A549 (cell line): ENCODE measurements at regions not wholly inside any gene's neighbourhood (a gene's known extent, or its start where the extent isn't known, plus 50 kb on each side); places are given as distances from the start of the nearest gene placed in this dataset.

Source experiments
- ATAC-seq, 2 experiments: fragments of 200-7000 bp in 1 of 2; fragments of >200 bp in 1 of 2; cut with Nextera tagmentation in 1 of 2; cut with Tn5 transposase in 1 of 2; 3 replicates each; pipeline versions ENCODE4 v1.8.0 to v1.9.1; 2018 to 2020; ENCODE audit warnings: mild to moderate bottlenecking in 1 of 2, moderate library complexity in 1 of 2
- CTCF ChIA-PET: fragments of 300-600 bp; sonication (Branson Sonifier 250); formaldehyde crosslinking; extraction: SDS; loops from one replicate; lab custom pipeline; 2021; ENCODE audit warnings: antibody characterized with exemption, inconsistent platforms; lab: Yijun Ruan, JAX
- POLR2A ChIA-PET: fragments of 350-600 bp; formaldehyde crosslinking; extraction: SDS; loops from one replicate; lab custom pipeline; 2021; ENCODE audit warnings: antibody characterized with exemption, inconsistent platforms; lab: Yijun Ruan, JAX
- DNase-seq, 2 experiments: peaks; one replicate each; pipeline versions ENCODE4 v3.0.0 to v3.0.0-alpha.2; 2011 to 2016; ENCODE audit warnings: low read depth in 1 of 2, low spot score in 1 of 2
- FAIRE-seq: peaks from 2 replicates; lab custom pipeline; 2011; peaks lifted over from hg19 to GRCh38; lab: Jason Lieb, UNC
- H3K27ac ChIP-seq, 2 experiments: fragments of >200 bp; sonication (Bioruptor Twin); formaldehyde crosslinking; 3 replicates each; pipeline ENCODE4 v1.5.1; 2016 to 2017
- H3K4me1 ChIP-seq: fragments of >200 bp; sonication (Bioruptor Twin); formaldehyde crosslinking; 3 replicates; pipeline ENCODE4 v1.6.1; 2016
- H3K4me2 ChIP-seq: fragments of >200 bp; sonication (Bioruptor Twin); formaldehyde crosslinking; 3 replicates; pipeline ENCODE4 v1.6.1; 2016
- H3K4me3 ChIP-seq: fragments of >200 bp; sonication (Bioruptor Twin); formaldehyde crosslinking; 3 replicates; pipeline ENCODE4 v1.5.1; 2016
- H3K9me3 ChIP-seq: fragments of >200 bp; sonication (Bioruptor Twin); formaldehyde crosslinking; 3 replicates; pipeline ENCODE4 v1.6.1; 2016
- ATOH8 ChIP-seq: fragments of 250-450 bp; sonication (Bioruptor Pico); IDR thresholded peaks from 2 replicates; pipeline ENCODE4 v1.5.0; 2020; ENCODE audit warnings: low read depth, mild to moderate bottlenecking, moderate library complexity
- BCL3 ChIP-seq: fragments of >200 bp; sonication (Bioruptor Twin); formaldehyde crosslinking; IDR thresholded peaks from 3 replicates; pipeline ENCODE4 v1.6.1; 2016
- CBX8 ChIP-seq: fragments of 200-600 bp; sonication (generic); IDR thresholded peaks from 2 replicates; pipeline ENCODE4 v1.6.1; 2016
- CTCF ChIP-seq: fragments of >200 bp; sonication (Bioruptor Twin); formaldehyde crosslinking; IDR thresholded peaks from 3 replicates; pipeline ENCODE4 v1.5.1; 2016
- ELK1 ChIP-seq: fragments of 150-350 bp; IDR thresholded peaks from 2 replicates; pipeline ENCODE4 v1.6.1; 2014; ENCODE audit warnings: low read depth, mild to moderate bottlenecking, low read length
- EP300 ChIP-seq, 2 experiments: fragments of >200 bp; sonication (Bioruptor Twin); formaldehyde crosslinking; IDR thresholded peaks; 2 replicates in 1 of 2; 3 replicates in 1 of 2; pipeline ENCODE4 v1.6.1; 2016 to 2017
- FOSL2 ChIP-seq, 2 experiments: fragments of 450-650 bp in 1 of 2; fragments of >200 bp in 1 of 2; sonication (Bioruptor Twin) in 1 of 2; formaldehyde crosslinking; IDR thresholded peaks; 2 replicates each; pipeline versions ENCODE4 v1.5.0 to v1.6.1; 2016 to 2020; ENCODE audit warnings: mild to moderate bottlenecking in 1 of 2, moderate library complexity in 1 of 2
- HES2 ChIP-seq: fragments of >200 bp; sonication (Bioruptor Twin); formaldehyde crosslinking; IDR thresholded peaks from 2 replicates; pipeline ENCODE4 v1.6.1; 2016
- HEYL ChIP-seq: fragments of 250-450 bp; sonication (Bioruptor Pico); IDR thresholded peaks from 2 replicates; pipeline ENCODE4 v1.8.0; 2021; ENCODE audit warnings: mild to moderate bottlenecking, moderate library complexity
- HMGXB4 ChIP-seq: fragments of 250-450 bp; sonication (Bioruptor Pico); IDR thresholded peaks from 2 replicates; pipeline ENCODE4 v1.5.0; 2021; ENCODE audit warnings: mild to moderate bottlenecking, moderate library complexity, borderline replicate concordance
- HOXB13 ChIP-seq: fragments of 250-450 bp; sonication (Bioruptor Pico); IDR thresholded peaks from 2 replicates; pipeline ENCODE4 v1.5.0; 2020; ENCODE audit warnings: low read depth, mild to moderate bottlenecking, moderate library complexity
- KDM1A ChIP-seq: fragments of 200-600 bp; sonication (generic); IDR thresholded peaks from 2 replicates; pipeline ENCODE4 v1.6.1; 2016; ENCODE audit warnings: low read depth, mild to moderate bottlenecking
- MAZ ChIP-seq: fragments of 150-350 bp; IDR thresholded peaks from 2 replicates; pipeline ENCODE4 v1.6.1; 2014; ENCODE audit warnings: antibody characterized with exemption, low read depth, low read length, borderline replicate concordance
- MYC ChIP-seq: IDR thresholded peaks from 2 replicates; pipeline ENCODE4 v1.6.1; 2012; ENCODE audit warnings: mild to moderate bottlenecking, inconsistent platforms, low read length, improper control_type of control experiment, borderline replicate concordance
- NPAS2 ChIP-seq: fragments of 250-450 bp; sonication (Bioruptor Pico); IDR thresholded peaks from 2 replicates; pipeline ENCODE4 v1.8.0; 2022; ENCODE audit warnings: mild to moderate bottlenecking, moderate library complexity, borderline replicate concordance
- POLR2A ChIP-seq: IDR thresholded peaks from 2 replicates; pipeline ENCODE4 v1.6.1; 2012; ENCODE audit warnings: mild to moderate bottlenecking, low read length
- RCOR1 ChIP-seq: fragments of 150-350 bp; IDR thresholded peaks from 2 replicates; pipeline ENCODE4 v1.6.1; 2014; ENCODE audit warnings: antibody characterized with exemption, low read length, low read depth
- REST ChIP-seq: fragments of 200-600 bp; sonication (generic); IDR thresholded peaks from 2 replicates; pipeline ENCODE4 v1.6.1; 2016; ENCODE audit warnings: antibody characterized with exemption, mild to moderate bottlenecking, moderate library complexity
- TFCP2L1 ChIP-seq: fragments of 250-450 bp; sonication (Bioruptor Pico); IDR thresholded peaks from 2 replicates; pipeline ENCODE4 v1.5.0; 2021; ENCODE audit warnings: mild to moderate bottlenecking
- TP53 ChIP-seq: fragments of 250-450 bp; sonication (Bioruptor Pico); IDR thresholded peaks from 2 replicates; pipeline ENCODE4 v1.5.0; 2021; ENCODE audit warnings: mild to moderate bottlenecking, moderate library complexity
- USF2 ChIP-seq: fragments of 450-650 bp; IDR thresholded peaks from 2 replicates; pipeline ENCODE4 v1.6.1; 2014; ENCODE audit warnings: antibody characterized with exemption
- ZC3H11A ChIP-seq: fragments of 450-650 bp; IDR thresholded peaks from 2 replicates; pipeline ENCODE4 v1.6.1; 2014; ENCODE audit warnings: antibody characterized with exemption, mild to moderate bottlenecking
- ZNF302 ChIP-seq: fragments of 250-450 bp; sonication (Bioruptor Pico); IDR thresholded peaks from 2 replicates; pipeline ENCODE4 v1.9.0; 2021; ENCODE audit warnings: inconsistent platforms, mild to moderate bottlenecking, moderate library complexity
- WGBS: methylation state at CpG from one replicate; pipeline ENCODE4 v1.1.6; 2017; ENCODE audit errors: missing lambda C conversion rate; 5-methylcytosine and 5-hydroxymethylcytosine counted together

GRCh38 chr6:12610862-12611261 lies 105.7 kb upstream of the PHACTR1 start (continued):
- TF ChIP-seq REST: no peak
- TF ChIP-seq HOXB13 (CRISPR knock-in tag): no peak
- TF ChIP-seq HES2: no peak
- no peak for TF ChIP-seq USF2
- no peak for TF ChIP-seq EP300 (IDR thresholded peaks at IDR 0.05)

- WGBS: 81% methylated on average over 8 of the region's 8 CpGs
- H3K4me2 ChIP-seq: no peak overlapping the region
- no peak overlapping the region for H3K4me3 ChIP-seq
- DNase-seq: no peak
- ChIA-PET POLR2A (no interaction called here), CTCF (no interaction called here)
- FAIRE-seq: no peak
- H3K9me3 ChIP-seq: no peaks in the 10 kb centered on the region
- no peak for TF ChIP-seq HEYL (CRISPR knock-in tag)
- no peak for TF ChIP-seq CBX8
- no peak for TF ChIP-seq TP53 (CRISPR knock-in tag)
- no peak for TF ChIP-seq NPAS2 (CRISPR knock-in tag)
- no peak for TF ChIP-seq HOXB13 (CRISPR knock-in tag)
- no peak for TF ChIP-seq KDM1A
- TF ChIP-seq FOSL2 (IDR thresholded peaks at IDR 0.05): no peak
- no peak for TF ChIP-seq FOSL2 (CRISPR knock-in tag; IDR thresholded peaks at IDR 0.05)
- TF ChIP-seq HMGXB4 (CRISPR knock-in tag): no peak
- no peak for TF ChIP-seq POLR2A
- H3K4me1 ChIP-seq: no peaks in the 10 kb centered on the region; the same call in 2 of the 3 replicates
- no peak for ATAC-seq
- no peak overlapping the region for H3K27ac ChIP-seq
These were observed 102.8 kb upstream of the PHACTR1 start for GRCh38 chr6:12613811-12614210.

GRCh38 chr6:12614456-12614855 lies 102.1 kb upstream of the PHACTR1 start:
- TF ChIP-seq ELK1 (no peak), MYC (no peak), ATOH8 (CRISPR knock-in tag) (no peak), TFCP2L1 (CRISPR knock-in tag) (no peak), BCL3 (no peak), ZNF302 (CRISPR knock-in tag) (no peak), ZC3H11A (no peak), TP53 (CRISPR knock-in tag) (no peak), RCOR1 (no peak), CTCF (no peak), MAZ (no peak), EP300 (IDR thresholded peaks at IDR 0.05) (no peak), HES2 (no peak)
- FAIRE-seq: no peak

More at GRCh38 chr6:12614456-12614855, 102.1 kb upstream of the PHACTR1 start:
- POLR2A ChIA-PET: no interaction called here
- WGBS: 75% methylated on average over 6 of the region's 6 CpGs
- H3K27ac ChIP-seq: no peak overlapping the region
- H3K4me1 ChIP-seq: no peaks in the 10 kb centered on the region
- no peaks in the 10 kb centered on the region for H3K9me3 ChIP-seq
- CTCF ChIA-PET: no interaction called here
- DNase-seq: no peak
- ATAC-seq: no peak
- no peak overlapping the region for H3K4me3 ChIP-seq
- no peak overlapping the region for H3K4me2 ChIP-seq
